Right lobe of liver (tissue), 6 donors: ENCODE measurements at regions not wholly inside any gene's neighbourhood (a gene's known extent, or its start where the extent isn't known, plus 50 kb on each side); places are given as distances from the start of the nearest gene placed in this dataset.
"Not testable (repeated sequence)": the region's sequence is repeated elsewhere in the genome, so short reads cannot be mapped to it uniquely, and the experiment has no call there.

Experiments used
- ATAC-seq, 4 donors: fragments of 200-7000 bp; cut with Tn5 transposase; one replicate each; pipeline ENCODE4 v1.9.1; 2020; ENCODE audit warnings: mild to moderate bottlenecking in 4 of 4, moderate library complexity in 4 of 4
- DNase-seq, 3 donors: peaks; one replicate each; pipeline ENCODE4 v3.0.0-alpha.2; 2020
- H3K27ac ChIP-seq, 3 donors: fragments of 200-600 bp; one replicate each; pipeline ENCODE4 v1.8.0; 2022
- H3K27me3 ChIP-seq, 2 donors: fragments of 200-600 bp; one replicate each; pipeline ENCODE4 v1.8.0; 2022
- H3K36me3 ChIP-seq, 4 donors: fragments of 200-600 bp; sonication (generic) in 1 of 4; one replicate each; pipeline versions ENCODE4 v1.5.1 to v1.8.0; 2017 to 2022; ENCODE audit warnings: control low read depth in 1 of 4
- H3K4me1 ChIP-seq, 4 donors: fragments of 200-600 bp; sonication (generic) in 1 of 4; one replicate each; pipeline versions ENCODE4 v1.5.1 to v1.8.0; 2017 to 2022; ENCODE audit warnings: control low read depth in 1 of 4
- H3K4me3 ChIP-seq, 3 donors: fragments of 200-600 bp; one replicate each; pipeline ENCODE4 v1.8.0; 2022
- H3K9me3 ChIP-seq, 4 donors: fragments of 200-600 bp; sonication (generic) in 1 of 4; one replicate each; pipeline versions ENCODE4 v1.5.1 to v1.8.0; 2017 to 2022; ENCODE audit warnings: control low read depth in 1 of 4
- POLR2A ChIP-seq: fragments of 450-650 bp; IDR thresholded peaks from one replicate; pipeline ENCODE4 v1.6.1; 2017; ENCODE audit warnings: antibody characterized with exemption, mild to moderate bottlenecking
- WGBS: methylation state at CpG from one replicate; pipeline ENCODE4 v1.1.6; 2018; ENCODE audit warnings: low coverage, low lambda C conversion rate; ENCODE audit not compliant: insufficient coverage; ENCODE audit errors: missing lambda C conversion rate; 5-methylcytosine and 5-hydroxymethylcytosine counted together
- intact Hi-C, 2 donors: fragments of 100-400 bp; cut with DNase I; formaldehyde crosslinking; loops; one replicate each; pipeline versions ENCODE4 v1.11.2 to v1.14.1; 2022
- TF ChIP-seq, protein P1 (sequence below), 4 donors: fragments of 200-600 bp in 3 of 4; fragments of 450-650 bp in 1 of 4; IDR thresholded peaks; one replicate each; pipeline versions ENCODE4 v1.5.1 to v1.8.0; 2016 to 2022; ENCODE audit warnings: antibody characterized with exemption in 4 of 4, mild to moderate bottlenecking in 2 of 4
- donor health status: DM: no; HTN: yes; CAD: no.
- donor health status: DM: no; HTN: no; CAD: no.
- donor health status: DM: no; HTN: no; CAD: no.
- donor health status: DM: no; HTN: yes; CAD: no.
- donor health status: DM: no; HTN: yes; CAD: no.

- ATAC-seq (no peak), DNase-seq (no peak)
- no peak for TF ChIP-seq POLR2A
- TF ChIP-seq, protein P1, sequence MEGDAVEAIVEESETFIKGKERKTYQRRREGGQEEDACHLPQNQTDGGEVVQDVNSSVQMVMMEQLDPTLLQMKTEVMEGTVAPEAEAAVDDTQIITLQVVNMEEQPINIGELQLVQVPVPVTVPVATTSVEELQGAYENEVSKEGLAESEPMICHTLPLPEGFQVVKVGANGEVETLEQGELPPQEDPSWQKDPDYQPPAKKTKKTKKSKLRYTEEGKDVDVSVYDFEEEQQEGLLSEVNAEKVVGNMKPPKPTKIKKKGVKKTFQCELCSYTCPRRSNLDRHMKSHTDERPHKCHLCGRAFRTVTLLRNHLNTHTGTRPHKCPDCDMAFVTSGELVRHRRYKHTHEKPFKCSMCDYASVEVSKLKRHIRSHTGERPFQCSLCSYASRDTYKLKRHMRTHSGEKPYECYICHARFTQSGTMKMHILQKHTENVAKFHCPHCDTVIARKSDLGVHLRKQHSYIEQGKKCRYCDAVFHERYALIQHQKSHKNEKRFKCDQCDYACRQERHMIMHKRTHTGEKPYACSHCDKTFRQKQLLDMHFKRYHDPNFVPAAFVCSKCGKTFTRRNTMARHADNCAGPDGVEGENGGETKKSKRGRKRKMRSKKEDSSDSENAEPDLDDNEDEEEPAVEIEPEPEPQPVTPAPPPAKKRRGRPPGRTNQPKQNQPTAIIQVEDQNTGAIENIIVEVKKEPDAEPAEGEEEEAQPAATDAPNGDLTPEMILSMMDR (IDR thresholded peaks at IDR 0.05) = no peak
- H3K9me3 ChIP-seq = no peaks in the 10 kb centered on the region
- intact Hi-C loops = no loop called here
- H3K27me3 ChIP-seq = no peaks in the 10 kb centered on the region
- H3K27ac ChIP-seq = no peak overlapping the region
- no peaks in the 10 kb centered on the region for H3K36me3 ChIP-seq
- no peak overlapping the region for H3K4me3 ChIP-seq
- WGBS = 78% methylated on average over 4 of the region's 4 CpGs
- no peaks in the 10 kb centered on the region for H3K4me1 ChIP-seq
Observed at GRCh38 chr1:170807432-170807831, 127.9 kb upstream of the MROH9 start.

DNA sequence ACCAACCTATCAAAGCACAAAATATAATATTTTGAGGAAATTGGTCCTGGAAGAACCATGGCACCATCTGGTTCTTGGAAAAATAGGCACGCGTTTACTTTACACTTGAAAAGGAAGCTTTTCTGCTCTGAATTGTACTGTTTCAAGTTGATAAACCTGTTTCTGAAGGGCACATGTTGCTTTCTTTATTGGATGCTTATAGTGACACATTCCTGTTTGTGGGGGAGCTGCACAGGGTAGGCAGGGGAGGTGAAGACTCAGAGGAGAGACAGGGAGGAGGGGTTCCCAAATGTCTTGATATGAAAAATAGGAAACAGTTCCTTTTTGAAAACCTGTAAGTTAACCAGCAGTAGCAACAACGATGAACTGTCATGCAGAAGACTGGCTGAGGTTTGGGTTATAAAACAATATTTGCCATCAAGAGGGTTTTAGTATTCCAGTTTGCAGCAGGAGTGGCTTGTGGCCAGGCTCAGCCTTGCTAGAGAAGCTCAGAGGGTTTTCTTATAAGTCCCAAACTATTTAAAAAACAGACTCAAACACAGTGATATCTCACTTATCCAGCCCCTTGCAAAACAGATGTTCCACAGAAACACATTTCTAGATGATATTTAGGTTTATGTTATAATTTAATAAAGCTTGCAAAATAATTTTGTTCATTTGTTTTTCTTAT lies 127.0 kb upstream of the MROH9 start:
- no peaks in the 10 kb centered on the region for H3K36me3 ChIP-seq
- intact Hi-C loops = no loop called here
- H3K27ac ChIP-seq = no peak overlapping the region
- ATAC-seq = no peak
- no peak for TF ChIP-seq POLR2A
- TF ChIP-seq, protein P1 (IDR thresholded peaks at IDR 0.05) = no peak
- no peak for DNase-seq
- H3K4me3 ChIP-seq = no peak overlapping the region
- H3K27me3 ChIP-seq = no peaks in the 10 kb centered on the region
- WGBS = 64% methylated on average over 3 of the region's 3 CpGs
- H3K4me1 ChIP-seq = no peaks in the 10 kb centered on the region
- no peaks in the 10 kb centered on the region for H3K9me3 ChIP-seq

GRCh38 chr1:170811013-170811412 lies 124.3 kb upstream of the MROH9 start:
- H3K36me3 ChIP-seq, H3K27me3 ChIP-seq, H3K4me3 ChIP-seq, intact Hi-C loops, DNase-seq, H3K4me1 ChIP-seq, ATAC-seq, H3K27ac ChIP-seq, H3K9me3 ChIP-seq: not testable (repeated sequence)
- 94% methylated on average over 3 of the region's 7 CpGs for WGBS

- Histone ChIP-seq H3K9me3 (no peaks in the 10 kb centered on the region), H3K27me3 (no peaks in the 10 kb centered on the region), H3K4me1 (no peaks in the 10 kb centered on the region), H3K27ac (no peak overlapping the region), H3K4me3 (no peak overlapping the region), H3K36me3 (no peaks in the 10 kb centered on the region)
- 88% methylated on average over 2 of the region's 2 CpGs for WGBS
- intact Hi-C loops = no loop called here
- DNase-seq (no peak), ATAC-seq (no peak)
- TF ChIP-seq POLR2A = no peak
Observed at GRCh38 chr1:170819781-170820180, 115.6 kb upstream of the MROH9 start.

DNA sequence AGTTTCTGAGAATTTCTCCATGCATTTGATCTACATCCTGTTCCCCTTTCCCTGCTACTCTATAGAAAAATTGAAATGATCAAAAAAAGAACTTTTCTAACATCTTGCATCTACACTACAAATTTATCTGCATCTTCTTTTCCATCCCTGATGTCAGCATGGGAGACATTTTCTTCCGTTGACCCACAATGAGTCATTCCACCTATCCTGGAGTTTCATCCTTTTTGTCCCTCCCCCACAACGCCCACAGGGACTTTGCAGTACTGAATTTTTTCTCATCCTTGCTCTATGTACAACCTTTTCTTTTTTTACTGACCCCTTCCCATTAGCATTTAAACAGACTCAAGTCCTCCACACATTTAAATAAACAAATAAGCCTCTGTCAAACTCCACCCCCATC lies 112.2 kb upstream of the MROH9 start:
- ATAC-seq (no peak), DNase-seq (no peak)
- no peak overlapping the region for H3K27ac ChIP-seq
- TF ChIP-seq, protein P1 (IDR thresholded peaks at IDR 0.05) = no peak
- TF ChIP-seq POLR2A = no peak
- 69% methylated on average over 2 of the region's 2 CpGs for WGBS
- H3K9me3 ChIP-seq = no peaks in the 10 kb centered on the region
- no peaks in the 10 kb centered on the region for H3K27me3 ChIP-seq
- H3K4me3 ChIP-seq = no peak overlapping the region
- no peaks in the 10 kb centered on the region for H3K4me1 ChIP-seq
- intact Hi-C loops = no loop called here
- no peaks in the 10 kb centered on the region for H3K36me3 ChIP-seq
